BLaER1 (cell line): ENCODE measurements at regions not wholly inside any gene's neighbourhood (a gene's known extent, or its start where the extent isn't known, plus 50 kb on each side); places are given as distances from the start of the nearest gene placed in this dataset.

Experiments
- H3K27ac ChIP-seq: shearing (Covaris generic); formaldehyde crosslinking; 2 replicates; pipeline ENCODE4 v1.8.1; 2022
- H3K27me3 ChIP-seq: shearing (Covaris generic); formaldehyde crosslinking; 2 replicates; pipeline ENCODE4 v1.8.1; 2022
- H3K36me3 ChIP-seq: shearing (Covaris generic); formaldehyde crosslinking; 2 replicates; pipeline ENCODE4 v1.8.1; 2022
- H3K4me1 ChIP-seq: shearing (Covaris generic); formaldehyde crosslinking; 2 replicates; pipeline ENCODE4 v1.8.1; 2022
- H3K4me2 ChIP-seq: shearing (Covaris generic); formaldehyde crosslinking; 2 replicates; pipeline ENCODE4 v1.8.1; 2022
- H3K4me3 ChIP-seq: shearing (Covaris generic); formaldehyde crosslinking; 2 replicates; pipeline ENCODE4 v1.8.1; 2022
- H3K9ac ChIP-seq: shearing (Covaris generic); formaldehyde crosslinking; 2 replicates; pipeline ENCODE4 v1.8.1; 2022
- H3K9me3 ChIP-seq: shearing (Covaris generic); formaldehyde crosslinking; 2 replicates; pipeline ENCODE4 v1.8.1; 2022
- H4K20me1 ChIP-seq: shearing (Covaris generic); formaldehyde crosslinking; 2 replicates; pipeline ENCODE4 v1.8.1; 2022
- Cebpa-rat ChIP-seq: shearing (Covaris generic); IDR thresholded peaks from 2 replicates; pipeline ENCODE4 v1.8.1; 2022

DNA sequence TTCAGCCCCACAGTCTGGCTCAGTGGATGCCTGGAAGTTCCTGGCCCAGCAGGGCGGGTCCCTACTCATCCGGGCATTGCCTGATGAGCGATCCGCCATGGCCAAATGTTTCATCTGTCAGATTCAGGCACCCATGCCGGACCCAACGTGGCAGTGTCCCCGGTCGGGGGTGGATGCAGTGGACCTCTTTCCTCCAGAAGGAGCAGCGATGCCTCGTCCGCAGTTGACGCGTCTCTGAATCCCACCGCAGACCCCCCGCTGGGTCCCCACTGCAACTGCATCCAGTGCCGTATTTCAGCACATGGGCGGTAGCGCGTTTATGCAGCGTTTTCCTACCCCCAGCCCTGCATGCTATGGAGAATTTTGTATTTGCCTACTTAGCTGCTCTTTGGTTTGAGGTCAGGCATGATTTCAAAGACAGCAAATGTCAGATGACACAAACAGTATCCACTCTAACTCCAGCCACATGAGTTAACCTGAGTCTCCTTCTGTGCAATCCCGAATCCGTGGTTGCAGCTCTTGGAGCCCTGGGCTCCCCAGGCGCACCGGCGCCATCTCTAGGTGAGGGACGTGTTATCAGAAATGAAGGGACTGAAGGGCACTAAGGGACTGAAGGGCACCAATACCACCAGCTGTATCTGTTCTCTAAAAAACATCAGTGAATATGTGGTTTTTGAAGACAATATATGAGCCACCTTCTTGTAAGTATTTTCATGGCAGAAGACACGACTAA is 72.6 kb upstream of the THBS2 start:
- H3K4me1 ChIP-seq = no peaks in the 10 kb centered on the region
- no peak overlapping the region for H3K9ac ChIP-seq
- no peak overlapping the region for H3K4me2 ChIP-seq
- no peak overlapping the region for H3K4me3 ChIP-seq
- H3K9me3 ChIP-seq = no peaks in the 10 kb centered on the region
- H4K20me1 ChIP-seq = no peaks in the 10 kb centered on the region
- H3K36me3 ChIP-seq = no peaks in the 10 kb centered on the region
- TF ChIP-seq Cebpa-rat = no peak
- no peak overlapping the region for H3K27ac ChIP-seq
- no peaks in the 10 kb centered on the region for H3K27me3 ChIP-seq

DNA sequence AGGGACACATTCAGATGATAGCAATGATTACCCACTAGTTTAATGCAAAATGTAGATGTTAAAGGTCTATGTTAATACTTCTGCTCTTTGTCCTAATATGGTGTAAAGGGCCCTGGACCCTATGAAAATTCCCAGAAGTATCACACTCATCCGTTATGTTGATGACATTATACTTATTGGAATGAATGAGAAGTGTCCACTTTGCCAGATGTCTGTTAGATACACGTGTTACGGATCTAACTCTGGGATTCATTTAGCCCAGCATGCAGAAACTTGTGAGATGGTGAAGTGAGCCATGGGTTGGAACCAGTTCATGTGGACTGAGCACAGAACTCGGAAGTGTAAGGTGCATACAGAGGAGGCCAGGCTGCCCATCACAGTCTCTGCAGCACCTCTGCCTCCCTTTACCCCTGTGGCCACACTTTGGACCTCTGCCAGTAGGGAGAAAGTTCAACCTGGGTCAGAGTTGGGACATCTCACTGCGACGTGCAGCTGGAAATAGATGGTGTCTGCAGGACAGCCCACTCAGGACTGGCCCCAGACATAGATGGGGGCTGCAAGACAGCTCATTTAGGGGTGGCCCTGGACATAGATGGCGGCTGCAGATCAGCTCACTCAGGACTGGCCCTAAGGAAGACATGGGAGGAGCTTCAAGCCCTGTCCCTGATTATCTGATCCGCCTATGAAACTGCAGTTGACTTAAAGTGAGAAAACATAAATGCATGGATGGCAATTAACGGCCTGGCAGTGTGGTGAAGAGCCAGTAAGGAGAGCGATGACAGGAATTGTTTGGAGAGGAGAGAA is 71.2 kb upstream of the THBS2 start:
- no peaks in the 10 kb centered on the region for H3K27me3 ChIP-seq
- no peak overlapping the region for H3K4me2 ChIP-seq
- no peaks in the 10 kb centered on the region for H3K9me3 ChIP-seq
- H3K27ac ChIP-seq = no peak overlapping the region
- H3K36me3 ChIP-seq = no peaks in the 10 kb centered on the region
- H4K20me1 ChIP-seq = no peaks in the 10 kb centered on the region
- H3K4me3 ChIP-seq = no peak overlapping the region
- no peak overlapping the region for H3K9ac ChIP-seq
- TF ChIP-seq Cebpa-rat = no peak
- no peaks in the 10 kb centered on the region for H3K4me1 ChIP-seq

DNA sequence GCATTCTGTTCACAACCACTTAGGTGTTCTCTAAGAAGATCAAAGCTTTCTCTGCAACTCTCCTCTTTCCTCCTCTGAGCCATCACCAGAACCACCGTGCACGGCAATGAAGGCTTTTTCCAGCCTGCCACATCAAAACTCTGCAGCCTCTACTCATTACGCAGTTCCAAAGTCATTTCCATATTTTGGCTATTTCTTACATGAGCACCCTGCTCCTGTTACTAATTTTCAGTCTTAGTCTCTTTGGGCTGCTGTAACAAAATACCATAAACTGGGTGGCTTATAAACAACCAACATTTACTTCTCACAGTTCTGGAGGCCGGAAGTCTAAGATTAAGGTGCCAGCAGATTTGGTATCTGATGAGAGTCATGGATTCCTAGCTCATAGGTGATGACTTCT is 70.4 kb upstream of the THBS2 start:
- Histone ChIP-seq H3K9ac (no peak overlapping the region), H3K27ac (no peak overlapping the region), H3K4me1 (no peaks in the 10 kb centered on the region), H4K20me1 (no peaks in the 10 kb centered on the region), H3K36me3 (no peaks in the 10 kb centered on the region), H3K9me3 (no peaks in the 10 kb centered on the region), H3K4me3 (no peak overlapping the region), H3K27me3 (no peaks in the 10 kb centered on the region), H3K4me2 (no peak overlapping the region)
- no peak for TF ChIP-seq Cebpa-rat

DNA sequence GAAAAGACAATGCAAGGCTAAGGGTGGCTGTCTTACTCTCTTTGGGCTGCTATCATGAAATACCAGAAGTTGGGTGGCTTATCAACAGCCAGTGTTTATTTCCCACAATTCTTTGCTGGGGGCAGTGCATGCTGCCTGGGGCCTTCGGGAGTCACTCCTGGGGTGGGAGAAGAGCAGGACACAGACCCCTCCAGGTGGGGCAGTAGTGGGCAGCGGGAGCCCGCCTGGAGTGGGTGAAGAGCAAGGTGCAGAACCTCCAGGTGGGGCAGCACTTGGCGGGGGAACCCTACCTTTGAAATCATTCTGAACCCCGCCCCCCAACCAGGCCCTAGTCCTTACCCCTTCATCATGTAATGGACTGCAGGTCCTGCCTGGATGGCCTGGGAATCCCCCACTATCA is 69.6 kb upstream of the THBS2 start:
- Histone ChIP-seq H3K4me3 (no peak overlapping the region), H3K27me3 (no peaks in the 10 kb centered on the region), H3K9ac (no peak overlapping the region), H3K4me1 (no peaks in the 10 kb centered on the region), H3K4me2 (no peak overlapping the region), H3K36me3 (no peaks in the 10 kb centered on the region), H3K9me3 (no peaks in the 10 kb centered on the region), H3K27ac (no peak overlapping the region), H4K20me1 (no peaks in the 10 kb centered on the region)
- TF ChIP-seq Cebpa-rat = no peak

DNA sequence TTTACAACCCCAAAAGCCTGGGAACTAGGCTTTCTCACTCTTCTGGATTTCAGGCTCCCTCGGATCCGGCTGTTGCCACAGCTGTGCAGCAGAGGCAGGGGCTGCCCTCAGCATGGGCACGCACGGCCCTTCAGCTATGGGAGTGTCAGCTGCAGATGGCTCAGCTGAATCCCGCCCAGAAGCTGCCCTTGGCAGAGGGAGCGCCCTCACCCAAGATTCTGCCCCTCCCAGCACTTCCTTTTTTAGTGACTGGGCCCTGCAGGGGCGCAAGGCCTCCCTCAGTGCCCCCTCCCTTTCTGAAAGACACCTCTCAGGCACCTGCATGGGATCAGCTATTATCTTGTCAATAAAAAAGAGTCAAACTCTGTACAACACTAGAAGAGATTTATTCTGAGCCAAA is 67.9 kb upstream of the THBS2 start:
- TF ChIP-seq Cebpa-rat = no peak
- Histone ChIP-seq H3K4me1 (no peaks in the 10 kb centered on the region), H3K27ac (no peak overlapping the region), H3K9me3 (no peaks in the 10 kb centered on the region), H3K4me2 (no peak overlapping the region), H3K9ac (no peak overlapping the region), H3K36me3 (no peaks in the 10 kb centered on the region), H3K4me3 (no peak overlapping the region), H3K27me3 (no peaks in the 10 kb centered on the region), H4K20me1 (no peaks in the 10 kb centered on the region)

DNA sequence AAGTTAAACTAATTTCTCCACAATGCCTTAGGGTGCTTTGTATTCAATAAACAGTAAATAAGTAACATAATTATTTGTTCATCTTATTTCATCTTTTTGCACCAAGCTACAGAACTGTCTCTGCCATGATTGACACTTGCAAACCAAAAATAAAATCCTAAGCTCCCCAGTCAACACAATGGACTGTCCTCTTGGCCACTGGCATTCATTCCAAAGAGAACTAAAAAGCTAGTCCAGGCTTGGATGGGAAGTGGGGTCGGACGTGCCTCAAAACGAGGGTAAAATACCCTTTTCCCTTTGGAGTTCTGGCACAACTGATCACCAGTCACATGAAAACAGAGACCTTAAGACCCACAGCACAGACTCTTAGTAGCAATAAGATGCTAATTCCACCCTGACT is 66.4 kb upstream of the THBS2 start:
- H3K36me3 ChIP-seq = no peaks in the 10 kb centered on the region
- no peak overlapping the region for H3K4me2 ChIP-seq
- H4K20me1 ChIP-seq = no peaks in the 10 kb centered on the region
- no peak overlapping the region for H3K27ac ChIP-seq
- H3K4me3 ChIP-seq = no peak overlapping the region
- no peak overlapping the region for H3K9ac ChIP-seq
- no peak for TF ChIP-seq Cebpa-rat
- no peaks in the 10 kb centered on the region for H3K9me3 ChIP-seq
- H3K4me1 ChIP-seq = no peaks in the 10 kb centered on the region
- H3K27me3 ChIP-seq = no peaks in the 10 kb centered on the region

DNA sequence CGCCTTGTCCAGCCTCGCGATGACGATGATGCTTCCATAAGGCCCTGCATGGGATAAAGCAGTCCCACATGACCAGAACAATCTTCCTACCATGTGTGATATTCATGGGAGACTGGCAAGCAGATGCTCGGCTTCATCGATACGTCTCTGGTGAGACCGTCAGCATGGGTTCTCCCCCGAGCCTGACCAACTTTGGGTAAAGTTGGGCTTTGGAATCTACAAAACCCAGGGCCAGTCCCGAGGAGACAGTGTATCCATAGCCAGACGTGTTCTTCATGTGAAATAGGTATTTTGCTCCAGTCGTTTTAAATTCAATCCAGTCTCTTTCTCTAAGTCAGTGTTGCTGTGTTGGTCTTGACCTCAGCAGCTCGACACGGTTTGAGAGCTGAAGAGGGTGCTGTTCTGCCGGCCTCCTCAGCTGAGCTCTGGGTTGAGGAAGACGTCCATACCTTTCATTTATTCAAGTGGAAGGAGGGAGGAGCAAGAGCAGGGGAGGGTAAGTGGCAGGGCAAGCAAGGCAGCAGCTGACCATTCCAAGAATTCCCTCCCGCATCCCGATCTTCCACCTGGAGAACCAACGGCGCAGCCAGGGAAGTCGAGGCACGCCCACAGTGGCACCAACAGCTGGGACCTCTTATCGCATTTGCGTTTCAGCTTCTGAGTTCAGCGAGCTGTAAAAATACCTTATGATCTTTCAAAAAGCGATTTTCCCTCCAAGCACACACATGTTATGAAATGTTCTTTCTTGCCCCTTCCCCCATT is 64.0 kb upstream of the THBS2 start:
- Histone ChIP-seq H3K9me3 (no peaks in the 10 kb centered on the region), H4K20me1 (no peaks in the 10 kb centered on the region), H3K4me2 (no peak overlapping the region), H3K27ac (no peak overlapping the region), H3K36me3 (no peaks in the 10 kb centered on the region), H3K4me1 (no peaks in the 10 kb centered on the region), H3K27me3 (no peaks in the 10 kb centered on the region), H3K4me3 (no peak overlapping the region), H3K9ac (no peak overlapping the region)
- no peak for TF ChIP-seq Cebpa-rat

DNA sequence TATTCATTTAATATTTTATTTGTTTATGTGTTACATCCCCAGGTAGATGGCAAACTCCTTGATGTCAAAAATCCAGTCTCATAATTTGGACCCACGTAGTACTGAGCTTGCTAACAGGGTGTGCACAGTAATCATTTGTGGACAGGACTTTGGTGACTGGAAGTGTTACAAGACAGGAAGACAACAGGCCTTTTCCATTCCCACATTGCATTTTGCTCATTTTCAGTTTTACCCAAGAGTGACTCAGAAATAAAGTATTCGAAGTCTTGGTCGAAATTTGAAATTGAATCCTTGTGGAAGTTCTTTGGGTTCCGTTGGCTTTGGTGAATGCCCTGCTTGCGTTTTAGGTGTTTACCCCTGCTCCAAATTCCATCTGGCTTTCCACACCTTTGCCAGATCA is 63.0 kb upstream of the THBS2 start:
- no peaks in the 10 kb centered on the region for H3K27me3 ChIP-seq
- H4K20me1 ChIP-seq = no peaks in the 10 kb centered on the region

DNA sequence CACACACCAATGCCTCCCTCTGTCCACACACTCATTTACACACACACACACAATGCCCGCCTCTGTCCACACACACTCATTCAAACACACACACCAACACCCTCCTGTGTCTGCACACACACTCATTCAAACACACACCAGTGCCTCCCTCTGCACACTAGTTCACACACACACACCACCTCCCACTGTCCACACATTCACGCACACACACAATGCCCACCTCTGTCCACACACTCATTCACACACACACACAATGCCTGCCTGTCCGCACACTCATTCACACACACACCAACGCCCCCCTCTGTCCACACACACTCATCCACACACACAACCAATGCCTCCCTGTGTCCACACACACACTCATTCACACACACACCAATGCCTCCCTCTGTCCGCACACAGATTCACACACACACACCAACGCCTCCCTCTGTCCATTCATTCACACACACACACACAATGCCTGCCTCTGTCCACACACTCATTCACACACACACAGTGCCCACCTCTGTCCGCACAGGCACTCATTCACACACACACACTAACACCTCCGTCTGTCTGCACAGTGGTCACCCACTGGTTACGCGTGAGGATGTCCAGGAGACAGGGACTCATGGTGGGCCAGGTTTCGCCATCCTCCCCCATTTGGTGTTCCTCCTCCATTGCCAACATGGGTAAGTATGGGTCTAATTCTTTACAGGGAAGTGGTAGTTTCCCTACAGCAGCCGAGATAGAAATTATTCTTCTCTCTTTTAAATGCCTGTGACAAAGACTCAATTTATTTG is 62.4 kb upstream of the THBS2 start:
- Histone ChIP-seq H3K4me1 (no peaks in the 10 kb centered on the region), H3K4me2 (no peak overlapping the region), H4K20me1 (no peaks in the 10 kb centered on the region), H3K9me3 (no peaks in the 10 kb centered on the region), H3K4me3 (no peak overlapping the region), H3K27ac (no peak overlapping the region), H3K27me3 (no peaks in the 10 kb centered on the region), H3K36me3 (no peaks in the 10 kb centered on the region), H3K9ac (no peak overlapping the region)
- TF ChIP-seq Cebpa-rat = no peak

More for the DNA sequence above, 63.0 kb upstream of the THBS2 start:
- H3K9me3 ChIP-seq = no peaks in the 10 kb centered on the region
- no peak overlapping the region for H3K4me2 ChIP-seq
- no peak overlapping the region for H3K27ac ChIP-seq
- no peak overlapping the region for H3K4me3 ChIP-seq
- no peak overlapping the region for H3K9ac ChIP-seq
- H3K4me1 ChIP-seq = no peaks in the 10 kb centered on the region
- no peak for TF ChIP-seq Cebpa-rat
- no peaks in the 10 kb centered on the region for H3K36me3 ChIP-seq
